ENCODE measurements at regions not wholly inside any gene's neighbourhood (a gene's known extent, or its start where the extent isn't known, plus 50 kb on each side); places are given as distances from the start of the nearest gene placed in this dataset.

DNA sequence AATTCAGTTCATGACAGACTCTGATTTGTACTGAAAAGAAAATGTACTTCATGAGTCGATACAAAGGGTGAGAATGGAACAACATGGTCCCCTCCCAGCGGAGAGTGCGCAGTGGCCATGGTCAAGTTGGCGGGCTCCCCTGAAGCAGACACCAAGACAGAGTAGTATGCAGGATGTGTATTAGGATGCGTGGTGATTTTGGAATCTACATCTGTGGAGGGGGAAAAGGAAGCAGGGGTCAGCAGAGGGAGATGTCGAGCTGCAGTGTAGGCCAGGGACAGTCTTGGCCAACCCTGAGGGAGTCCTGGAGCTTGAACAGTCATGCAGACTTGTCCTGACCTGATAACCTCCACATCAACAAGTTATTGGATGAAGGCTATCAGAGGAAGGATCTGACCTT is 481.0 kb downstream of the OMA1 start:
- no TSS peak for BruUV-seq (replicated peaks)
- CTCF ChIA-PET (ENCODE audit: low intra/inter-chr PET ratio), result no interaction called here

More for the DNA sequence above, 481.0 kb downstream of the OMA1 start:
- H3K36me3 ChIP-seq (ENCODE audit: control insufficient read depth, insufficient read depth, low read length), result no peaks in the 10 kb centered on the region
- no peak overlapping the region for H3K9ac ChIP-seq (ENCODE audit: insufficient read depth in 1 of 2, low read depth in 2 of 2, low read length in 2 of 2)
- H2AFZ ChIP-seq (ENCODE audit: low read depth, low read length), result no peak overlapping the region
- no peak overlapping the region for H3K27ac ChIP-seq (ENCODE audit: extremely low read depth, low read depth, low read length)
- peak in 1 of 2 experiments; percentile 40; a peak in 2 of 4 replicates for TF ChIP-seq RAD21 (CRISPR knock-in tag; conservative IDR thresholded peaks at IDR 0.05 in 1 of 2, IDR thresholded peaks at IDR 0.05 in 1 of 2)
- no peak for TF ChIP-seq SAFB2 (IDR thresholded peaks at IDR 0.05; ENCODE audit: borderline replicate concordance, low read depth, low read length, severe bottlenecking)
- TF ChIP-seq DEAF1 (CRISPR knock-in tag; IDR thresholded peaks at IDR 0.05), result no peak
- TF ChIP-seq, protein P1, sequence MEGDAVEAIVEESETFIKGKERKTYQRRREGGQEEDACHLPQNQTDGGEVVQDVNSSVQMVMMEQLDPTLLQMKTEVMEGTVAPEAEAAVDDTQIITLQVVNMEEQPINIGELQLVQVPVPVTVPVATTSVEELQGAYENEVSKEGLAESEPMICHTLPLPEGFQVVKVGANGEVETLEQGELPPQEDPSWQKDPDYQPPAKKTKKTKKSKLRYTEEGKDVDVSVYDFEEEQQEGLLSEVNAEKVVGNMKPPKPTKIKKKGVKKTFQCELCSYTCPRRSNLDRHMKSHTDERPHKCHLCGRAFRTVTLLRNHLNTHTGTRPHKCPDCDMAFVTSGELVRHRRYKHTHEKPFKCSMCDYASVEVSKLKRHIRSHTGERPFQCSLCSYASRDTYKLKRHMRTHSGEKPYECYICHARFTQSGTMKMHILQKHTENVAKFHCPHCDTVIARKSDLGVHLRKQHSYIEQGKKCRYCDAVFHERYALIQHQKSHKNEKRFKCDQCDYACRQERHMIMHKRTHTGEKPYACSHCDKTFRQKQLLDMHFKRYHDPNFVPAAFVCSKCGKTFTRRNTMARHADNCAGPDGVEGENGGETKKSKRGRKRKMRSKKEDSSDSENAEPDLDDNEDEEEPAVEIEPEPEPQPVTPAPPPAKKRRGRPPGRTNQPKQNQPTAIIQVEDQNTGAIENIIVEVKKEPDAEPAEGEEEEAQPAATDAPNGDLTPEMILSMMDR (IDR thresholded peaks at IDR 0.05 in 2 of 3, conservative IDR thresholded peaks at IDR 0.05 in 1 of 3; ENCODE audit: insufficient read depth in 2 of 3, low read depth in 1 of 3, low read length in 3 of 3), result peak in 2 of 3 experiments; percentile 19 to 27; a peak in 1 of 6 replicates
- no peak for TF ChIP-seq NFE2 (IDR thresholded peaks at IDR 0.05; ENCODE audit: low read depth)
- peak in 1 of 4 experiments; percentile 5 for DNase-seq (ENCODE audit: extremely low read depth in 1 of 4, low spot score in 3 of 4)
- no peak for FAIRE-seq
- H3K9me1 ChIP-seq (ENCODE audit: control insufficient read depth, insufficient read depth, low read length), result no peaks in the 10 kb centered on the region
- H3K4me2 ChIP-seq (ENCODE audit: insufficient read depth, low read length), result no peak overlapping the region
- peak; percentile 66 for ATAC-seq
- H3K27me3 ChIP-seq (ENCODE audit: control insufficient read depth in 2 of 2, insufficient read depth in 2 of 2, low read length in 2 of 2), result peaks cover 0 to 12% of the 10 kb centered on the region in 2 experiments; a peak in 1 of 5 replicates
- no peaks in the 10 kb centered on the region for H4K20me1 ChIP-seq (replicated peaks; ENCODE audit: control insufficient read depth, insufficient read depth, low read length)
- H3K4me3 ChIP-seq, result no peak overlapping the region
- POLR2A ChIA-PET, result no interaction called here
- in situ Hi-C loops (cut with MboI), result no loop called here
- intact Hi-C loops (cut with micrococcal nuclease), result loop anchor here (5.0 kb wide), 1 partner anchor 97 kb away; no protein-coding TSS in a partner anchor
- WGBS (ENCODE audit: insufficient coverage, low coverage, missing lambda C conversion rate), result 0% methylated on average over 6 of the region's 6 CpGs
- no peaks in the 10 kb centered on the region; a peak in 1 of 5 replicates for H3K4me1 ChIP-seq (replicated peaks in 1 of 2; ENCODE audit: control insufficient read depth in 2 of 2, insufficient read depth in 2 of 2, low read length in 2 of 2)
- no peaks in the 10 kb centered on the region for H3K79me2 ChIP-seq (ENCODE audit: control insufficient read depth, insufficient read depth, low read length)
- H3K9me3 ChIP-seq (replicated peaks; ENCODE audit: control insufficient read depth, insufficient read depth, low read depth, low read length), result no peaks in the 10 kb centered on the region

Measured in K562 (cell line).